Tongue (tissue), 1 donor: ENCODE measurements at regions not wholly inside any gene's neighbourhood (a gene's known extent, or its start where the extent isn't known, plus 50 kb on each side); places are given as distances from the start of the nearest gene placed in this dataset.

Experiments used
- DNase-seq: peaks from one replicate; pipeline ENCODE4 v3.0.0-alpha.2; 2015

- no peak for DNase-seq
These were observed 133.1 kb upstream of the CST7 start for GRCh38 chr20:24815931-24816330.

GRCh38 chr20:24816431-24816830, 132.6 kb upstream of the CST7 start:
- DNase-seq, result no peak

- DNase-seq, result no peak
These were observed 132.2 kb upstream of the CST7 start for GRCh38 chr20:24816907-24817306.

GRCh38 chr20:24817351-24817750, 131.7 kb upstream of the CST7 start:
- DNase-seq, result no peak

- no peak for DNase-seq
These were observed 131.0 kb upstream of the CST7 start for GRCh38 chr20:24818056-24818455.

GRCh38 chr20:24819331-24819965, 129.6 kb upstream of the CST7 start:
- DNase-seq, result no peak

- DNase-seq, result no peak
These were observed 128.7 kb upstream of the CST7 start for GRCh38 chr20:24820345-24820744.

- no peak for DNase-seq
These were observed 127.7 kb upstream of the CST7 start for GRCh38 chr20:24821391-24821790.

- no peak for DNase-seq
These were observed 125.8 kb upstream of the CST7 start for GRCh38 chr20:24823176-24823784.

GRCh38 chr20:24823989-24824693, 124.9 kb upstream of the CST7 start:
- no peak for DNase-seq

GRCh38 chr20:24825591-24825990, 123.5 kb upstream of the CST7 start:
- DNase-seq, result no peak

GRCh38 chr20:24827603-24828295, 121.3 kb upstream of the CST7 start:
- DNase-seq, result no peak

GRCh38 chr20:24828992-24829648, 119.9 kb upstream of the CST7 start:
- no peak for DNase-seq

GRCh38 chr20:24829649-24830370, 119.3 kb upstream of the CST7 start:
- no peak for DNase-seq

GRCh38 chr20:24830649-24831048, 118.4 kb upstream of the CST7 start:
- DNase-seq, result no peak

GRCh38 chr20:24831232-24831631, 117.8 kb upstream of the CST7 start:
- DNase-seq, result no peak

- no peak for DNase-seq
These were observed 116.6 kb upstream of the CST7 start for GRCh38 chr20:24832518-24832917.

GRCh38 chr20:24833592-24833991, 115.5 kb upstream of the CST7 start:
- DNase-seq, result no peak

- no peak for DNase-seq
These were observed 114.8 kb upstream of the CST7 start for GRCh38 chr20:24834310-24834709.

- DNase-seq, result no peak
These were observed 113.9 kb upstream of the CST7 start for GRCh38 chr20:24835195-24835594.

- DNase-seq, result no peak
These were observed 113.0 kb upstream of the CST7 start for GRCh38 chr20:24836041-24836533.
